Heart left ventricle (tissue), 13 donors: ENCODE measurements at regions not wholly inside any gene's neighbourhood (a gene's known extent, or its start where the extent isn't known, plus 50 kb on each side); places are given as distances from the start of the nearest gene placed in this dataset.

Source experiments
- POLR2A ChIP-seq, 2 donors: fragments of 450-650 bp; IDR thresholded peaks; one replicate each; pipeline ENCODE4 v1.6.1; 2017; ENCODE audit warnings: antibody characterized with exemption in 2 of 2, mild to moderate bottlenecking in 2 of 2, moderate library complexity in 2 of 2
- TF ChIP-seq, protein P1 (sequence below), 12 donors: fragments of 200-600 bp; sonication (generic) in 4 of 12; IDR thresholded peaks; one replicate each; pipeline versions ENCODE4 v1.5.0 to v1.8.0; 2018 to 2022; ENCODE audit warnings: antibody characterized with exemption in 12 of 12, mild to moderate bottlenecking in 5 of 12
- donor health status: ischemic (EF 13 %, LVEDD 7.1; RV severe dilation, severe dysfunction).
- donor health status: DM: no; HTN: yes; CAD: no.
- donor health status: DM: no; HTN: no; CAD: no.
- donor health status: ischemic (EF 25% LVEDD 6.9; RV normal size, moderate dysfunction).
- donor health status: ischemic (EF 25% LVEDD 5.7; RV mildly dilated, moderate dysfunction).
- donor health status: ischemic (EF 35%, LVEDD 5.7; RV mildly dilated, moderate dysfunction).
- donor health status: nonischemic (EF 11% LVEDD 7.7; RV severe dilation, severe dysfunction).
- donor health status: DM: yes; HTN: yes; CAD: no.
- donor health status: PGD.
- donor health status: ischemic (EF 29% LVEDD 5.4; RV normal size, mild dysfunction).
- donor health status: nonischemic (EF 23%, LVEDD 6.1; RV moderate dilation, normal function).

DNA sequence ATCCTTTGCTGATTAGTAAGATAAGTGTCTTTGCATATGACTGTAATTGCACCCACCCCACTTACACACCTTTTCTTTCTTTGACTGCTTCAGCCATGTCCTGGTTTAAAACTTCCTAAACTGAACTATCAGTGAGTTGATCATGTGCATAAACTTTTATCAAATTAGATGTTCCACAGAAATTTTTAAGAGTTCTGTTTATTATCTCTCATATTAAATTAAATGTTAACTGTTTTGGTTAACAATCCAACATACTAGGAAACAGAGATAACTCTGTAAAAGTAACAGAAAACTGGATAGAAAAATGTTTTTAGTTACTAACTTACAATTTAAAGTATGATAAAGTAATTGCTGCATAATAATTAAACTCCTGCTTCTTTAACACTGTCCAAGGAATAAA lies 959.6 kb upstream of the LRRN3 start:
- TF ChIP-seq, protein P1, sequence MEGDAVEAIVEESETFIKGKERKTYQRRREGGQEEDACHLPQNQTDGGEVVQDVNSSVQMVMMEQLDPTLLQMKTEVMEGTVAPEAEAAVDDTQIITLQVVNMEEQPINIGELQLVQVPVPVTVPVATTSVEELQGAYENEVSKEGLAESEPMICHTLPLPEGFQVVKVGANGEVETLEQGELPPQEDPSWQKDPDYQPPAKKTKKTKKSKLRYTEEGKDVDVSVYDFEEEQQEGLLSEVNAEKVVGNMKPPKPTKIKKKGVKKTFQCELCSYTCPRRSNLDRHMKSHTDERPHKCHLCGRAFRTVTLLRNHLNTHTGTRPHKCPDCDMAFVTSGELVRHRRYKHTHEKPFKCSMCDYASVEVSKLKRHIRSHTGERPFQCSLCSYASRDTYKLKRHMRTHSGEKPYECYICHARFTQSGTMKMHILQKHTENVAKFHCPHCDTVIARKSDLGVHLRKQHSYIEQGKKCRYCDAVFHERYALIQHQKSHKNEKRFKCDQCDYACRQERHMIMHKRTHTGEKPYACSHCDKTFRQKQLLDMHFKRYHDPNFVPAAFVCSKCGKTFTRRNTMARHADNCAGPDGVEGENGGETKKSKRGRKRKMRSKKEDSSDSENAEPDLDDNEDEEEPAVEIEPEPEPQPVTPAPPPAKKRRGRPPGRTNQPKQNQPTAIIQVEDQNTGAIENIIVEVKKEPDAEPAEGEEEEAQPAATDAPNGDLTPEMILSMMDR (IDR thresholded peaks at IDR 0.05) = no peak
- TF ChIP-seq POLR2A (IDR thresholded peaks at IDR 0.05) = no peak
